MCF 10A (cell line): ENCODE measurements at regions not wholly inside any gene's neighbourhood (a gene's known extent, or its start where the extent isn't known, plus 50 kb on each side); places are given as distances from the start of the nearest gene placed in this dataset.

ENCODE experiments used
- BruUV-seq: library from RNA; stranded (reverse); fragments of 400-500 nt; replicated peaks from 2 replicates; lab custom pipeline; 2021; lab: Mats Ljungman, UMichigan
- CTCF ChIA-PET: fragments of 300-600 bp; sonication (Branson Sonifier 250); formaldehyde crosslinking; extraction: SDS; loops from one replicate; lab custom pipeline; 2021; ENCODE audit warnings: antibody characterized with exemption, inconsistent platforms; lab: Yijun Ruan, JAX
- POLR2A ChIA-PET: fragments of 300-600, 350-650 bp; sonication (Branson Sonifier 250); formaldehyde crosslinking; extraction: SDS; loops from one replicate; lab custom pipeline; 2020; ENCODE audit warnings: antibody characterized with exemption, inconsistent platforms; lab: Yijun Ruan, JAX
- DNase-seq: peaks from one replicate; pipeline ENCODE4 v3.0.0-alpha.2; 2018; ENCODE audit not compliant: unreplicated experiment
- H3K27ac Mint-ChIP-seq: one replicate; pipeline ENCODE4 v1.8.0; 2022; ENCODE audit warnings: mild to moderate bottlenecking, low read depth, mixed read lengths; ENCODE audit not compliant: unreplicated experiment
- H3K27me3 Mint-ChIP-seq: one replicate; pipeline ENCODE4 v1.8.0; 2022; ENCODE audit warnings: mixed read lengths; ENCODE audit not compliant: insufficient read depth, unreplicated experiment
- H3K36me3 Mint-ChIP-seq: one replicate; pipeline ENCODE4 v1.8.0; 2022; ENCODE audit warnings: mild to moderate bottlenecking, moderate library complexity, mixed read lengths; ENCODE audit not compliant: insufficient read depth, unreplicated experiment
- H3K4me1 Mint-ChIP-seq: one replicate; pipeline ENCODE4 v1.8.0; 2022; ENCODE audit warnings: mixed read lengths; ENCODE audit not compliant: insufficient read depth, unreplicated experiment
- H3K4me3 Mint-ChIP-seq: one replicate; pipeline ENCODE4 v1.8.0; 2022; ENCODE audit warnings: mild to moderate bottlenecking, moderate library complexity, mixed read lengths; ENCODE audit not compliant: unreplicated experiment
- H3K9me3 Mint-ChIP-seq: one replicate; pipeline ENCODE4 v1.8.0; 2022; ENCODE audit warnings: mixed read lengths; ENCODE audit not compliant: unreplicated experiment
- intact Hi-C: fragments of 100-400 bp; cut with micrococcal nuclease; formaldehyde crosslinking; loops from 2 replicates; pipeline ENCODE4 v1.14.1; 2022
- TF ChIP-seq, protein P1 (sequence below): fragments of 200-600 bp; IDR thresholded peaks from one replicate; pipeline ENCODE4 v1.8.0; 2022; ENCODE audit warnings: antibody characterized with exemption, mild to moderate bottlenecking; ENCODE audit not compliant: unreplicated experiment

DNA sequence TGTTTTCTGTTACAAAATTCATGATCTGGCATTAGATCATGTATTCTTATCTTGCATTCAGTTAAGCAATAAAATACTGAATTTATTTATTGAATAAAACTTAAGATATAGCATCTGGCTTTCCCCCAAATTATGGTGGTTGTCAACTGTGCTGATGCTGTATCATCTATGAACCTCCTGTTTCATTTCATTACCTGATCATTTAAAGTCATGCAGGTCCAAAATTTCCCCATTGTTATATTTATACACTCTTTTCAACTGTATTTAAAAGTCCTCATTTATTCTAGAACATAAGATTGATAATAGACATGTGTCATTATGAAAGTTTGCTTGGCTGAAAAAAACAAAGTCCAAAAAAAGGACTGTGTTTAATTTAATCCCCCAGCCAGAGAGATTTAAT lies 627.4 kb upstream of the ADGRB3 start:
- intact Hi-C loops, result no loop called here
- ChIA-PET CTCF (no interaction called here), POLR2A (no interaction called here)
- Mint-ChIP-seq H3K4me3 (no peak overlapping the region), H3K9me3 (no peaks in the 10 kb centered on the region), H3K27me3 (no peaks in the 10 kb centered on the region), H3K27ac (no peak overlapping the region), H3K36me3 (no peaks in the 10 kb centered on the region), H3K4me1 (no peaks in the 10 kb centered on the region)
- no TSS peak for BruUV-seq
- TF ChIP-seq, protein P1, sequence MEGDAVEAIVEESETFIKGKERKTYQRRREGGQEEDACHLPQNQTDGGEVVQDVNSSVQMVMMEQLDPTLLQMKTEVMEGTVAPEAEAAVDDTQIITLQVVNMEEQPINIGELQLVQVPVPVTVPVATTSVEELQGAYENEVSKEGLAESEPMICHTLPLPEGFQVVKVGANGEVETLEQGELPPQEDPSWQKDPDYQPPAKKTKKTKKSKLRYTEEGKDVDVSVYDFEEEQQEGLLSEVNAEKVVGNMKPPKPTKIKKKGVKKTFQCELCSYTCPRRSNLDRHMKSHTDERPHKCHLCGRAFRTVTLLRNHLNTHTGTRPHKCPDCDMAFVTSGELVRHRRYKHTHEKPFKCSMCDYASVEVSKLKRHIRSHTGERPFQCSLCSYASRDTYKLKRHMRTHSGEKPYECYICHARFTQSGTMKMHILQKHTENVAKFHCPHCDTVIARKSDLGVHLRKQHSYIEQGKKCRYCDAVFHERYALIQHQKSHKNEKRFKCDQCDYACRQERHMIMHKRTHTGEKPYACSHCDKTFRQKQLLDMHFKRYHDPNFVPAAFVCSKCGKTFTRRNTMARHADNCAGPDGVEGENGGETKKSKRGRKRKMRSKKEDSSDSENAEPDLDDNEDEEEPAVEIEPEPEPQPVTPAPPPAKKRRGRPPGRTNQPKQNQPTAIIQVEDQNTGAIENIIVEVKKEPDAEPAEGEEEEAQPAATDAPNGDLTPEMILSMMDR, result no peak
- DNase-seq, result no peak

DNA sequence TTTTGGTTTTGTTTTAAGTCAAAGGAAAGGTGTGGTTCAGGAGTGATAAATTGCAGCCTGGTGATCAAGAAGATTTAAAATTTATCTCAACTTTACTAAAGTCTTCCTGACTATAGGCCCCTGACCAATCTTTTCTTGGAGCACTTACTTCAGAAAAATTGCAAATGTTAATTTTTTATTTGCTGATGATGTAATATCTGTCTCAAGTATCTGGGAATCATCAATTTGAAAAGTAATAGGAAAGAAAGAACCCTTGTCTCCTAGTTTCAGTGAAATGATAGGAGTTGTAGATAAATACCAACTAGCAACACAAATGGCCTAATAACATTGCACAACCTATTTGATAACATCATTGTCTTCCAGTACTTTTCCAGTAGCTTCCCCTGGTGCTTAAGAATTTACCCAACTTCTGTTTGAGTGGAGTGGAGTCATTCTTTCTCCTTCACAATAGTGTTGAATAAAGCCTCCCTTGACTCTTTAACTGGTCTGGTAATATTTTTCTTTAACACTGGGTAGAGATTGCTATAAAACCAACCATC lies 648.3 kb upstream of the ADGRB3 start:
- Mint-ChIP-seq H3K27me3 (no peaks in the 10 kb centered on the region), H3K27ac (no peak overlapping the region), H3K9me3 (no peaks in the 10 kb centered on the region), H3K4me3 (no peak overlapping the region), H3K36me3 (no peaks in the 10 kb centered on the region), H3K4me1 (no peaks in the 10 kb centered on the region)
- ChIA-PET POLR2A (no interaction called here), CTCF (no interaction called here)
- TF ChIP-seq, protein P1, result no peak
- no TSS peak for BruUV-seq
- intact Hi-C loops, result no loop called here
- no peak for DNase-seq

DNA sequence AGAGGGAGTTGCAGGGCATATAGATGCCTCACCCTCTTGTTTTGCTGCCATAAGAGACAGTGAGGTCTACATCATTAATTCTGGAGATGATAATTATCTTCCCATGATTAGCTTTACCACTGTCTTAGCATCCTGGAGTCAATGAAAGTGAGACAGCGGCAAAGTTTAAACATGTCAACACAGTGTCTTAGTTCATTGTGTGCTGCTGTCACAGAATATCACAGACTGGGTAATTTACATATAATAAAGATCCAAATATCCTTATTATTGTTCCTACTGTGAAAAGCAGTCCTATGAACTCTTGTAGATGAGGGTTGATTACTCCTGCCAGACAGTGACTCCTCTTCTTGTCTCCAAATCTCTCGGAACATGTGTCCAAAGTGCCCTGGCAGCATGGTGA lies 658.6 kb upstream of the ADGRB3 start:
- H3K27ac Mint-ChIP-seq, result no peak overlapping the region
- DNase-seq, result no peak
- H3K9me3 Mint-ChIP-seq, result no peaks in the 10 kb centered on the region
- intact Hi-C loops, result no loop called here
- no peaks in the 10 kb centered on the region for H3K4me1 Mint-ChIP-seq
- no TSS peak for BruUV-seq
- no peaks in the 10 kb centered on the region for H3K36me3 Mint-ChIP-seq
- CTCF ChIA-PET, result no interaction called here
- TF ChIP-seq, protein P1, result no peak
- H3K4me3 Mint-ChIP-seq, result no peak overlapping the region
- H3K27me3 Mint-ChIP-seq, result no peaks in the 10 kb centered on the region
- POLR2A ChIA-PET, result no interaction called here

DNA sequence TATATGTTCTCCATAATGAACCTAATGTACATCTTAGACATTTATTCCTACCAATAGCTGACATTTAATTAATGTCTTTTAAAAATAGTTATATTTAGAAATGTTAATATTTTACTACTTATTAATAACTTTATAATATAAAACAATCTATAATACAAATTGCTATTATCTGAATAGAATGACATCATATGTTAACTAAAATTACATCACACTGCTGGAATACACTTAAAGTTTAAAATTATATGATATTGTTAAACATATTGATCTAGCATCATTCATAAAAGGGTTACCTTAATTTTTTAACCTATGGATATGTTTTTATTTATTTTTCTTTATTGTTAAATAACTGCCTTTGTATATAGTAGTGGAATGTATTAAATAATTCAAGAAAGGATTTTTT lies 660.2 kb upstream of the ADGRB3 start:
- Mint-ChIP-seq H3K4me3 (no peak overlapping the region), H3K9me3 (no peaks in the 10 kb centered on the region), H3K27me3 (no peaks in the 10 kb centered on the region), H3K36me3 (no peaks in the 10 kb centered on the region), H3K27ac (no peak overlapping the region), H3K4me1 (no peaks in the 10 kb centered on the region)
- CTCF ChIA-PET, result no interaction called here
- TF ChIP-seq, protein P1, result no peak
- POLR2A ChIA-PET, result no interaction called here
- no TSS peak for BruUV-seq
- DNase-seq, result no peak
- intact Hi-C loops, result no loop called here
